Testis (tissue), 2 donors: ENCODE measurements at regions not wholly inside any gene's neighbourhood (a gene's known extent, or its start where the extent isn't known, plus 50 kb on each side); places are given as distances from the start of the nearest gene placed in this dataset.

Source experiments
- CTCF ChIP-seq, 3 experiments: fragments of 450-650 bp in 2 of 3; fragments of 200-600 bp in 1 of 3; sonication (generic) in 1 of 3; IDR thresholded peaks; one replicate each; pipeline ENCODE4 v1.5.1; 2016 to 2019; ENCODE audit warnings: antibody characterized with exemption in 3 of 3, mild to moderate bottlenecking in 2 of 3, moderate library complexity in 1 of 3
- POLR2A ChIP-seq: fragments of 450-650 bp; IDR thresholded peaks from one replicate; pipeline ENCODE4 v1.6.1; 2017; ENCODE audit warnings: antibody characterized with exemption, mild to moderate bottlenecking, moderate library complexity

- TF ChIP-seq CTCF (IDR thresholded peaks at IDR 0.05) (no peak), POLR2A (no peak)
These were observed 515.6 kb upstream of the ZP4 start for GRCh38 chr1:238406098-238406860.
